Astrocyte (in vitro differentiated cells and primary cell): ENCODE measurements at regions not wholly inside any gene's neighbourhood (a gene's known extent, or its start where the extent isn't known, plus 50 kb on each side); places are given as distances from the start of the nearest gene placed in this dataset.

Experiments used
- CTCF ChIP-seq: IDR thresholded peaks from 2 replicates; pipeline ENCODE4 v1.5.1; 2011; ENCODE audit warnings: low read depth, mild to moderate bottlenecking, inconsistent platforms, low read length, moderate library complexity; ENCODE audit not compliant: insufficient read depth
- EZH2 ChIP-seq: IDR thresholded peaks from 2 replicates; pipeline ENCODE4 v1.6.1; 2012; ENCODE audit warnings: mild to moderate bottlenecking, low read length, inconsistent platforms; ENCODE audit not compliant: insufficient read depth

DNA sequence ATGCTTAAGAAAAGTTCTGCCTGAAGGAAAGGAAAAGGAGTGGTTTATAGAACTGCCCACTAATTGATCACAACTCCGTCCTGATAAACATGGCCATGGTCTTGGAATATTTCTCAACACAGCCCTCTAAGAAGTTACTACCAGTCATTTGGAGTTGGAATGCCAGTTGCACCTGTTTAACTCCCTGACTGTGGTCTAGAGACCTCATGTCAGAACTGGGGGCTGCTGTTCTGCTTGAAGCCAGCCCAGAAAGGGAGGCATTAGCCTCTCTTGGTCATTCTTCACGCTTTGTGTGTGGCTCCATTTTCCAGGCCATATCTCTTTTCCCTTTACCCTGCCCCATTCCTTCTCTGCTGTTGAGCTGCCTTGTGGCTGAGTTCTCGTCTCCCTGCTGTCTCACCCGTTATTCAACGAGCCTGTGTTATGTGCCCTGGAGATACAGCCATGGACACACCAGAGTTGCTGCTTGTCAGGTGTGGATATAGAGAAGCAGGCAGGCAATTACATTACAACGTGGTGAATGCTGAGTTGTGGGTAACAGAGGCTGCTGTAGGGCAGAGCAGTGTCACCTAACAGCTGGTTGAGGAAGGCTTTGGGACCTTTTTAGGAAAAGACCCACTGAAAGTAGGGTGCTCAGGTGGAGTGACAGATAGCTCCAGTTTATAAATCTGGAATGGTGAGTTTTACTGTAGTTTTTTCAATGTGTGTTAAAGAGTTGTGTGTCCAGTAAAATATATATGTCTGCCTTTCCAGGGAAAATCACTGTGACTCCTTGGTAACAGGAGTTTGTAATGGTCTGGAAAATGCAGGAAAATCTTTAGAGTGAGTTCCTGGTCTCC is 137.0 kb upstream of the IPO9 start:
- TF ChIP-seq CTCF (no peak), EZH2 (no peak)
